Spleen (tissue), 11 donors: ENCODE measurements at regions not wholly inside any gene's neighbourhood (a gene's known extent, or its start where the extent isn't known, plus 50 kb on each side); places are given as distances from the start of the nearest gene placed in this dataset.

Source experiments
- DNase-seq: peaks from one replicate; pipeline ENCODE4 v3.0.0-alpha.2; 2020
- H3K27ac ChIP-seq, 8 donors: fragments of 200-600 bp; sonication (generic) in 7 of 8; 1 replicate in 4 of 8; 2 replicates in 4 of 8; pipeline versions ENCODE4 v1.5.0 to v1.8.0; 2016 to 2021; ENCODE audit warnings: inconsistent platforms in 4 of 8, mild to moderate bottlenecking in 4 of 8, moderate library complexity in 1 of 8
- H3K27me3 ChIP-seq, 7 donors: fragments of 200-600 bp; sonication (generic) in 6 of 7; replicated peaks in 1 of 7; 1 replicate in 4 of 7; 2 replicates in 3 of 7; pipeline versions ENCODE4 v1.5.0 to v1.8.0; 2016 to 2021; ENCODE audit warnings: inconsistent platforms in 3 of 7, mild to moderate bottlenecking in 1 of 7
- H3K36me3 ChIP-seq, 6 donors: fragments of 200-600 bp; sonication (generic) in 5 of 6; 1 replicate in 4 of 6; 2 replicates in 2 of 6; pipeline versions ENCODE4 v1.5.0 to v1.8.0; 2016 to 2021; ENCODE audit warnings: inconsistent platforms in 2 of 6
- H3K4me1 ChIP-seq, 6 donors: fragments of 200-600 bp; sonication (generic) in 5 of 6; 1 replicate in 3 of 6; 2 replicates in 3 of 6; pipeline versions ENCODE4 v1.5.0 to v1.8.0; 2016 to 2021; ENCODE audit warnings: inconsistent platforms in 3 of 6
- H3K4me3 ChIP-seq, 8 donors: fragments of 200-600 bp; sonication (generic) in 7 of 8; 1 replicate in 4 of 8; 2 replicates in 4 of 8; pipeline versions ENCODE4 v1.5.0 to v1.8.0; 2016 to 2021; ENCODE audit warnings: inconsistent platforms in 4 of 8, mild to moderate bottlenecking in 4 of 8, moderate library complexity in 2 of 8
- H3K9me3 ChIP-seq, 8 donors: fragments of 200-600 bp; sonication (generic) in 7 of 8; 1 replicate in 4 of 8; 2 replicates in 4 of 8; pipeline versions ENCODE4 v1.5.0 to v1.8.0; 2016 to 2021; ENCODE audit warnings: inconsistent platforms in 4 of 8
- CTCF ChIP-seq, 11 experiments: fragments of 200-600 bp in 7 of 11; fragments of 450-650 bp in 4 of 11; sonication (generic) in 4 of 11; IDR thresholded peaks in 8 of 11; conservative IDR thresholded peaks in 3 of 11; 1 replicate in 7 of 11; 2 replicates in 4 of 11; pipeline versions ENCODE4 v1.4.0 to v1.8.0; 2016 to 2021; ENCODE audit warnings: antibody characterized with exemption in 11 of 11, inconsistent platforms in 4 of 11, mild to moderate bottlenecking in 1 of 11
- POLR2A ChIP-seq, 3 donors: fragments of 450-650 bp; IDR thresholded peaks; one replicate each; pipeline ENCODE4 v1.5.1; 2017; ENCODE audit warnings: antibody characterized with exemption in 3 of 3, mild to moderate bottlenecking in 1 of 3
- POLR2AphosphoS5 ChIP-seq, 3 donors: sonication (generic); formaldehyde crosslinking; IDR thresholded peaks; one replicate each; pipeline ENCODE4 v1.5.1; 2017; ENCODE audit warnings: antibody characterized with exemption in 3 of 3
- WGBS, 5 donors: extraction: QIAGEN DNeasy Blood & Tissue Kit in 3 of 5; methylation state at CpG; one replicate each; pipeline versions ENCODE4 v1.1.5 to v1.1.7; 2013 to 2018; 5-methylcytosine and 5-hydroxymethylcytosine counted together
- intact Hi-C: fragments of 100-400 bp; cut with DNase I; formaldehyde crosslinking; loops from one replicate; pipeline ENCODE4 v1.15.0; 2023; ENCODE audit warnings: low total_unique reads
- donor health status: healthy with polysubstance abuse.
- donor health status: DM: no; HTN: no; CAD: no; lungs with moderate emphysema.
- donor health status: DM: no; HTN: no; CAD: no.
- donor health status: Bipolar disorder and iron deficiency.
- donor health status: healthy.
- donor health status: DM: no; HTN: no; CAD: no.
- donor health status: DM: yes; HTN: yes; CAD: no.

- Histone ChIP-seq H3K9me3 (no peaks in the 10 kb centered on the region), H3K4me3 (no peak overlapping the region), H3K4me1 (peaks cover 34 to 73% (median 54%) of the 10 kb centered on the region in 6 donors), H3K27ac (peak overlapping the region in 7 of 8 donors; percentile 33 to 89 (median 55)), H3K27me3 (peaks cover 0 to 23% (median 0%) of the 10 kb centered on the region in 7 donors), H3K36me3 (no peaks in the 10 kb centered on the region)
- no peak for DNase-seq
- intact Hi-C loops: no loop called here
- WGBS, 5 donors: 54 to 61% (median 59%) methylated on average over 6 of the region's 6 CpGs
- TF ChIP-seq CTCF (IDR thresholded peaks at IDR 0.05 in 8 of 11, conservative IDR thresholded peaks at IDR 0.05 in 3 of 11) (no peak), POLR2AphosphoS5 (IDR thresholded peaks at IDR 0.05) (no peak), POLR2A (IDR thresholded peaks at IDR 0.05) (no peak)
These were observed 77.4 kb downstream of the NDUFS5 start for GRCh38 chr1:39103328-39104157.

DNA sequence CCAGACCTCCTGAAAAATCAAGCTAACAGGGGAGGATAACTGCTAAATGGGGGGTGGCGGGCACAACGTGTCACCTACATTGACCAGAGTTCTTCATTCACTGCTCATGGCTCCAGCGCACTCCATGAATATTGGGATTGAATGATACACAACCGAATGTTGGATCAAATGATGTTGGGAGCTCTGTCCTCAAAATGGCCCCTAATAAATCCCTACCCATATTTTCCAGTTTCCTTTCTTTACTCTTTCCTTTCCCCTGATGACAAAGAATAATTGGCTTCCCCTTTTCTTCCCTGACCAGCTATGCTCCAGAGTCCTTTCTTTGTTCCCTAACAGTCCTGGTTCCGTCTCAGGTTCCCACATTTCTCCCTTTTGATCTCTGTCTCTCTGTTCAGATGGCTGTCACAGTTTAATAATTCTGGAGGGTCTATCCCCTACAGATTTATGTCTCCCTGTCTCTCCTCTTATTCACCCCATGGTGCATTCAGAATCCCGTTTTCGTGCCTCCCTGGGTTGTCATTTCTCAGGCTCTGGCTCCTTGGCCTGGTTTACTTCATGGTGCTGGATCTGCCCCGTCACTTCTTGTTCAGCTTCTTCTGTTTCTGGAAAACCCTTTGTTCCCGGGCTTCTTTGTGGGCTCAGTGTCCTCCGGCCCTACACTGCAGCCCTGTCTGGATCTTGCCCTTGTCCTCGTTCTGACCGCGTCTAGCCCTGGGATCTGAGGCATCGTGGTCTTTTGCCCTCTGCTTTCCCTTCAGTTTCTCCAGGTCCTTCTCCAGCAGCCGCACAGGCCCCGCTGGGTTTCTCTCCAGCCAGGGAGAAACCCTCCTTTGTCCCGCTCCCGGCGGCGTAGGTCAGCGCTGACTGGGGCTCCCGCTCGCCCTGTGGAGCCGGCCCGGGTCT lies 78.3 kb downstream of the NDUFS5 start:
- H3K27ac ChIP-seq: peak overlapping the region in 7 of 8 donors; percentile 84 to 91 (median 89)
- H3K36me3 ChIP-seq: no peaks in the 10 kb centered on the region
- no peaks in the 10 kb centered on the region for H3K9me3 ChIP-seq
- peaks cover 37 to 74% (median 58%) of the 10 kb centered on the region in 6 donors for H3K4me1 ChIP-seq
- WGBS, 5 donors: 44 to 64% (median 57%) methylated on average over 25 of the region's 25 CpGs
- TF ChIP-seq POLR2A (IDR thresholded peaks at IDR 0.05) (no peak), POLR2AphosphoS5 (IDR thresholded peaks at IDR 0.05) (no peak), CTCF (IDR thresholded peaks at IDR 0.05 in 8 of 11, conservative IDR thresholded peaks at IDR 0.05 in 3 of 11) (no peak)
- no peak for DNase-seq
- H3K27me3 ChIP-seq: peaks cover 0 to 23% (median 0%) of the 10 kb centered on the region in 7 donors
- intact Hi-C loops: no loop called here
- H3K4me3 ChIP-seq: peak overlapping the region; percentile 41 to 90 (median 82)

GRCh38 chr1:39105061-39105840 lies 79.1 kb downstream of the NDUFS5 start:
- Histone ChIP-seq H3K4me1 (peaks cover 37 to 82% (median 63%) of the 10 kb centered on the region in 6 donors), H3K9me3 (no peaks in the 10 kb centered on the region), H3K36me3 (no peaks in the 10 kb centered on the region), H3K4me3 (peak overlapping the region; percentile 41 to 90 (median 82)), H3K27me3 (peaks cover 0 to 23% (median 0%) of the 10 kb centered on the region in 7 donors), H3K27ac (peak overlapping the region; percentile 55 to 91 (median 89))
- TF ChIP-seq CTCF (IDR thresholded peaks at IDR 0.05 in 8 of 11, conservative IDR thresholded peaks at IDR 0.05 in 3 of 11) (no peak), POLR2A (IDR thresholded peaks at IDR 0.05) (no peak), POLR2AphosphoS5 (IDR thresholded peaks at IDR 0.05) (peak; percentile 65 to 79 (median 71))
- intact Hi-C loops: no loop called here
- peak; percentile 91 for DNase-seq
- WGBS, 5 donors: 1 to 4% (median 1%) methylated on average over 42 to 116 of the region's 116 CpGs
